Prostate gland (tissue), 2 donors: ENCODE measurements at regions not wholly inside any gene's neighbourhood (a gene's known extent, or its start where the extent isn't known, plus 50 kb on each side); places are given as distances from the start of the nearest gene placed in this dataset.
A peak's percentile ranks its signal among the peaks of the same experiment; 100 is the strongest.

ENCODE experiments used
- DNase-seq: peaks from one replicate; pipeline ENCODE4 v3.0.0-alpha.2; 2019; ENCODE audit warnings: low spot score
- H3K27ac ChIP-seq, 2 donors: fragments of 200-600 bp; sonication (generic); 2 replicates each; pipeline ENCODE4 v1.5.1; 2017 to 2019
- H3K27me3 ChIP-seq: fragments of 200-600 bp; sonication (generic); replicated peaks from 2 replicates; pipeline ENCODE4 v1.5.1; 2019; ENCODE audit not compliant: insufficient read depth
- H3K36me3 ChIP-seq, 2 donors: fragments of 200-600 bp; sonication (generic); 1 replicate in 1 of 2; 2 replicates in 1 of 2; pipeline versions ENCODE4 v1.5.1 to v1.8.1; 2017 to 2019
- H3K4me1 ChIP-seq: fragments of 200-600 bp; sonication (generic); replicated peaks from 2 replicates; pipeline ENCODE4 v1.5.1; 2019
- H3K4me3 ChIP-seq, 2 donors: fragments of 200-600 bp; sonication (generic); 2 replicates each; pipeline ENCODE4 v1.5.1; 2017 to 2019
- H3K9me3 ChIP-seq: fragments of 200-600 bp; sonication (generic); 2 replicates; pipeline ENCODE4 v1.5.1; 2017
- CTCF ChIP-seq, 4 experiments: fragments of 200-600 bp in 2 of 4; fragments of 450-650 bp in 2 of 4; sonication (generic) in 2 of 4; IDR thresholded peaks; 1 replicate in 3 of 4; 2 replicates in 1 of 4; pipeline ENCODE4 v1.5.1; 2016 to 2019; ENCODE audit warnings: antibody characterized with exemption in 4 of 4, mild to moderate bottlenecking in 2 of 4, moderate library complexity in 2 of 4
- POLR2A ChIP-seq: fragments of 450-650 bp; IDR thresholded peaks from one replicate; pipeline ENCODE4 v1.6.1; 2016; ENCODE audit warnings: antibody characterized with exemption, mild to moderate bottlenecking
- POLR2AphosphoS5 ChIP-seq: sonication (generic); formaldehyde crosslinking; IDR thresholded peaks from one replicate; pipeline ENCODE4 v1.6.1; 2017; ENCODE audit warnings: antibody characterized with exemption
- whole genome bisulfite sequencing: methylation state at CpG from one replicate; pipeline ENCODE4 v1.1.5; 2018; 5-methylcytosine and 5-hydroxymethylcytosine counted together
- intact Hi-C: fragments of 100-400 bp; cut with DNase I; formaldehyde crosslinking; loops from one replicate; pipeline ENCODE4 v1.14.2; 2022

GRCh38 chr2:235113854-235114253 lies 162.0 kb downstream of the SH3BP4 start:
- intact Hi-C loops: no loop called here
- no peak for DNase-seq
- WGBS: 59% methylated on average over 10 of the region's 10 CpGs
- H3K27ac ChIP-seq: no peak overlapping the region
- TF ChIP-seq POLR2A: no peak
- TF ChIP-seq POLR2AphosphoS5: no peak
- TF ChIP-seq CTCF (IDR thresholded peaks at IDR 0.05): no peak
- H3K36me3 ChIP-seq: no peaks in the 10 kb centered on the region
- no peaks in the 10 kb centered on the region for H3K27me3 ChIP-seq
- H3K9me3 ChIP-seq: no peaks in the 10 kb centered on the region
- no peak overlapping the region for H3K4me3 ChIP-seq
- H3K4me1 ChIP-seq: no peaks in the 10 kb centered on the region

GRCh38 chr2:235114286-235114685 lies 162.5 kb downstream of the SH3BP4 start:
- TF ChIP-seq POLR2A (no peak), CTCF (IDR thresholded peaks at IDR 0.05) (no peak), POLR2AphosphoS5 (no peak)
- Histone ChIP-seq H3K27ac (no peak overlapping the region), H3K4me1 (no peaks in the 10 kb centered on the region), H3K36me3 (no peaks in the 10 kb centered on the region), H3K4me3 (no peak overlapping the region), H3K27me3 (no peaks in the 10 kb centered on the region), H3K9me3 (no peaks in the 10 kb centered on the region)
- intact Hi-C loops: no loop called here
- 90% methylated on average over 10 of the region's 10 CpGs for WGBS
- DNase-seq: no peak

- H3K27ac ChIP-seq: no peak overlapping the region
- no peaks in the 10 kb centered on the region for H3K4me1 ChIP-seq
- H3K4me3 ChIP-seq: no peak overlapping the region
- DNase-seq: no peak
- no peaks in the 10 kb centered on the region for H3K36me3 ChIP-seq
- H3K27me3 ChIP-seq: no peaks in the 10 kb centered on the region
- intact Hi-C loops: no loop called here
- WGBS: 92% methylated on average over 4 of the region's 4 CpGs
- TF ChIP-seq POLR2AphosphoS5 (no peak), CTCF (IDR thresholded peaks at IDR 0.05) (no peak), POLR2A (no peak)
- no peaks in the 10 kb centered on the region for H3K9me3 ChIP-seq
Observed at GRCh38 chr2:235115521-235115920, 163.7 kb downstream of the SH3BP4 start.

- DNase-seq: no peak
- WGBS: 3% methylated on average over 3 of the region's 3 CpGs
- peak; percentile 41 to 85 (median 72) for TF ChIP-seq CTCF (IDR thresholded peaks at IDR 0.05)
- TF ChIP-seq POLR2A: no peak
- no peaks in the 10 kb centered on the region for H3K4me1 ChIP-seq
- H3K27me3 ChIP-seq: no peaks in the 10 kb centered on the region
- H3K27ac ChIP-seq: no peak overlapping the region
- no peaks in the 10 kb centered on the region for H3K9me3 ChIP-seq
- intact Hi-C loops: loop anchor here (2.0 kb wide), 1 partner anchor 566 kb away; no protein-coding TSS in a partner anchor
- H3K36me3 ChIP-seq: no peaks in the 10 kb centered on the region
- H3K4me3 ChIP-seq: no peak overlapping the region
Observed at GRCh38 chr2:235116885-235117492, 165.2 kb downstream of the SH3BP4 start.

- 54% methylated on average over 3 of the region's 3 CpGs for WGBS
Observed at GRCh38 chr2:235126768-235127167, 175.0 kb downstream of the SH3BP4 start.

More at GRCh38 chr2:235126768-235127167, 175.0 kb downstream of the SH3BP4 start:
- intact Hi-C loops: no loop called here
- no peak overlapping the region for H3K27ac ChIP-seq
- H3K27me3 ChIP-seq: no peaks in the 10 kb centered on the region
- TF ChIP-seq POLR2AphosphoS5 (no peak), CTCF (IDR thresholded peaks at IDR 0.05) (no peak), POLR2A (no peak)
- DNase-seq: no peak
- H3K4me1 ChIP-seq: no peaks in the 10 kb centered on the region
- H3K4me3 ChIP-seq: no peak overlapping the region
- H3K9me3 ChIP-seq: no peaks in the 10 kb centered on the region
- H3K36me3 ChIP-seq: no peaks in the 10 kb centered on the region
